SJCRH30 (cell line): ENCODE measurements at regions not wholly inside any gene's neighbourhood (a gene's known extent, or its start where the extent isn't known, plus 50 kb on each side); places are given as distances from the start of the nearest gene placed in this dataset.
"Not testable (repeated sequence)": the region's sequence is repeated elsewhere in the genome, so short reads cannot be mapped to it uniquely, and the experiment has no call there.

Experiments used
- DNase-seq, 2 experiments: peaks; one replicate each; pipeline ENCODE4 v3.0.0-alpha.2; 2015 to 2020
- H3K27ac ChIP-seq: fragments of 250-450 bp; sonication (Bioruptor Pico); 2 replicates; pipeline ENCODE4 v1.5.1; 2020; ENCODE audit warnings: mild to moderate bottlenecking, moderate library complexity
- H3K27me3 ChIP-seq: fragments of 250-450 bp; sonication (Bioruptor Pico); 2 replicates; pipeline ENCODE4 v1.5.1; 2020; ENCODE audit warnings: mild to moderate bottlenecking, moderate library complexity
- H3K36me3 ChIP-seq: fragments of 250-450 bp; sonication (Bioruptor Pico); 2 replicates; pipeline ENCODE4 v1.5.1; 2020; ENCODE audit warnings: mild to moderate bottlenecking, moderate library complexity
- H3K4me1 ChIP-seq: fragments of 250-450 bp; sonication (Bioruptor Pico); 2 replicates; pipeline ENCODE4 v1.5.1; 2020; ENCODE audit warnings: mild to moderate bottlenecking, moderate library complexity
- H3K4me3 ChIP-seq: fragments of 250-450 bp; sonication (Bioruptor Pico); 2 replicates; pipeline ENCODE4 v1.5.1; 2020; ENCODE audit warnings: mild to moderate bottlenecking, moderate library complexity
- H3K9me3 ChIP-seq: fragments of 250-450 bp; sonication (Bioruptor Pico); replicated peaks from 2 replicates; pipeline ENCODE4 v1.5.1; 2020; ENCODE audit warnings: mild to moderate bottlenecking, moderate library complexity

DNA sequence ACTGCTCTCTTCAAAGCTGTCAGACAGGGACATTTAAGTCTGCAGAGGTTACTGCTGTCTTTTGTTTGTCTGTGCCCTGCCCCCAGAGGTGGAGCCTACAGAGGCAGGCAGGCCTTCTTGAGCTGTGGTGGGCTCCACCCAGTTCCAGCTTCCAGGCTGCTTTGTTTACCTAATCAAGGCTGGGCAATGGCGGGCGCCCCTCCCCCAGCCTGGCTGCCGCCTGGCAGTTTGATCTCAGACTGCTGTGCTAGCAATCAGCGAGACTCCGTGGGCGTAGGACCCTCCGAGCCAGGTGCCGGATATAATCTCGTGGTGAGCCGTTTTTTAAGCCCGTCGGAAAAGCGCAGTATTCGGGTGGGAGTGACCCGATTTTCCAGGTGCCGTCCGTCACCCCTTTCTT is 942.3 kb downstream of the TLE1 start:
- not testable (repeated sequence) for H3K4me1 ChIP-seq, H3K36me3 ChIP-seq, DNase-seq, H3K9me3 ChIP-seq, H3K27ac ChIP-seq, H3K27me3 ChIP-seq, H3K4me3 ChIP-seq

DNA sequence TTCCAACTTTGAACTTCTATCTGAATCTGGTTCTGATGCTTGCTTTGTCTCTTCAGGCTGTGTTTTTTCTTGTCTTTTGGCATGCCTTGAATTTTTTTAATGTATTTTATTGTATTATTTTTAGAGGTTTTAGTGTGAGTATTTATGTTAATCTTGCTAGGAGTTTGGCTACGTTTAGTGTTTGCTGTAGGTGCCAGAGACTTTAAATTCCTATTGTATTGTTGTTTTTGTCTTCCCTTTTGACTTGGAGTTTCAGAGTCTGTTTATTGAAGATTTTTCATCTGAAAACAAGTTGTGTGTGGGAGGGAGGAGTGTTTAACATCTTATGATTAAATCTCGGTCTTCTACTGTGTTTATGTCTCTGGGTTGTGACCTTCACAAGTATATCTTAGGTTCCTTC is 956.8 kb downstream of the TLE1 start:
- Histone ChIP-seq H3K4me3 (no peak overlapping the region), H3K36me3 (no peaks in the 10 kb centered on the region), H3K9me3 (0 out of 2 replicates have a peak, but pooled peaks cover 4% of the 10 kb centered on the region), H3K27ac (no peak overlapping the region), H3K4me1 (no peaks in the 10 kb centered on the region), H3K27me3 (no peaks in the 10 kb centered on the region)
- DNase-seq: no peak

DNA sequence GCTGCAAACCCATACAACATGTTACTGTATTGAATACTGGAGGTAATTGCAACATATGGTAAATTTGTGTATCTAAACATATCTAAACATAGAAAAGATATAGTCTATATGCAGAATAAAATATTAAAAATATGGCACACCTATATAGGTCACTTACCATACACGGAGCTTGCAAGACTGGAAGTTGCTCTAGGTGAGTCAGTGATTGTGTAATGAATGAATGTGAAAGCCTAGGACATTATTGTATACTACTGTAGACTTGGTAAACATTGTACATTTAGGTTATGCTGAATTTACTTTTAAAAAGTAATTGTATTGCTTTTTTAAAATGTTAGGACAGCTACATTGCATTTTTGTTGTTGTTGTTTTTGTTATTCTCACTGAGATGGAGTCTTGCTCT is 968.8 kb downstream of the TLE1 start:
- Histone ChIP-seq H3K27ac (no peak overlapping the region), H3K36me3 (no peaks in the 10 kb centered on the region), H3K4me3 (no peak overlapping the region), H3K4me1 (no peaks in the 10 kb centered on the region), H3K9me3 (no peaks in the 10 kb centered on the region), H3K27me3 (no peaks in the 10 kb centered on the region)
- no peak for DNase-seq

DNA sequence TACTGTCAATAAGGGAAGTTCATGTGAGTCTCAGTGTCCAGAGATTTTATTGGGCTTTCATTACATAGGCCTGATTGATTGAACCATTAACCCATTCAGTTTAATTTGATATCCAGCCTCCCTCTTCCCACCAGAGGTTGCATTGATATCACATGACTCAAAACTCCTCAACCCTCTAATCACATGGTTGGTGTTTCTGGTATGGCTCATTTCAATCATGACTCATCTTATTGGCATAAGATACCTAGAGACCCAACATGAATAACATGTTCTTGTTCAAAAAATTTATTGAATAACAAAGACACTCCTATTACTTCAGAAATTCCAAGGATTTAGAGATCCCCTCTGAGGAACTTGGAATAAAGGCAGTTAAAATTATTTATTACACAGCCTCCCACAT is 982.2 kb downstream of the TLE1 start:
- DNase-seq: no peak
- Histone ChIP-seq H3K36me3 (no peaks in the 10 kb centered on the region), H3K9me3 (peaks cover 12% of the 10 kb centered on the region), H3K4me1 (no peaks in the 10 kb centered on the region), H3K27me3 (no peaks in the 10 kb centered on the region), H3K27ac (no peak overlapping the region), H3K4me3 (no peak overlapping the region)

DNA sequence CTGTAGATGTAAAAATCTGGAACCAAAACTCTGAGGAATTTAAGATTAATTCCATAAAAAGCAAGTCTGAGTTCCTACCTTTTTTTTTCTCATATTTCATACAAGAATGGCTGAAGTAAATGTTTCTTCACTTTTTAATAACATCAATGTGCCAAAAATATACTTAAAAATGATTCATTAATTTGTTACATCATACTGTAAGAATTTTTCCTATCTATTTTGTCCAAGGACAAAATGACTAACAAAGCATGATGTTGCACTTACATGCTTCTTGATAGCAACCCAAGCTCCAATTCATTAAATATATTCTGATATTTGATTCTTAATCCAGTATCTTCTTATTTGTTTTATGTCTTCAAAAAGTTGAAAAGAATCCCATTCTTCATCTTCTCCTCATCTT is 988.3 kb downstream of the TLE1 start:
- H3K27me3 ChIP-seq: no peaks in the 10 kb centered on the region
- H3K9me3 ChIP-seq: no peaks in the 10 kb centered on the region; the same call in 1 of the 2 replicates
- no peak for DNase-seq
- no peaks in the 10 kb centered on the region for H3K36me3 ChIP-seq
- no peak overlapping the region for H3K4me3 ChIP-seq
- peaks cover 19% of the 10 kb centered on the region for H3K4me1 ChIP-seq
- H3K27ac ChIP-seq: no peak overlapping the region

DNA sequence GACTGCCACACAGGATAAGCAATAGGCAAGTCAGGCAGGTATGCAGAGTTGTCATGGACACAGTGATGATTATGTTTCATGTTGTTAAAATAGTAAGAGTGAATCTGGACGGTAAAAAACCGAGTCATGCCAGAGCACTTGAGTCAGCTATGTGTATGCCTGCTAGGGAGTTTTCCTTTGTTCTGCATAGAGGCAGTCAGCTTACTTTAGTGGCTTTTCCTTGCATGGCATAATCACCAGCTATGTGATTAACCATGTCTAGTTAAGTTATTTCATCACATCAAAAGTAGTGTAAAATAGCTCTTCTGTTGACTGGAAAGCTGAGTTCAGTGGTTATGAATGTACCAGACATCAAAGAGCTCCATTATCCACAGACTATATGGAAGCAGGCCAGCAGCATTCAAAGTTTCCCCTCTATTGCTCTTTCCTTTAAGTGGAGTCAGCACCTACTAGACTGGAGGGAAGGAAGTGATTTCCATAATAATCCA is 989.8 kb downstream of the TLE1 start:
- H3K4me3 ChIP-seq: no peak overlapping the region
- H3K27ac ChIP-seq: peak overlapping the region; percentile 42
- peaks cover under 1% of the 10 kb centered on the region; the same call in 1 of the 2 replicates for H3K9me3 ChIP-seq
- peak; percentile 24 to 67 for DNase-seq
- H3K4me1 ChIP-seq: peaks cover 19% of the 10 kb centered on the region
- H3K27me3 ChIP-seq: no peaks in the 10 kb centered on the region
- no peaks in the 10 kb centered on the region for H3K36me3 ChIP-seq

DNA sequence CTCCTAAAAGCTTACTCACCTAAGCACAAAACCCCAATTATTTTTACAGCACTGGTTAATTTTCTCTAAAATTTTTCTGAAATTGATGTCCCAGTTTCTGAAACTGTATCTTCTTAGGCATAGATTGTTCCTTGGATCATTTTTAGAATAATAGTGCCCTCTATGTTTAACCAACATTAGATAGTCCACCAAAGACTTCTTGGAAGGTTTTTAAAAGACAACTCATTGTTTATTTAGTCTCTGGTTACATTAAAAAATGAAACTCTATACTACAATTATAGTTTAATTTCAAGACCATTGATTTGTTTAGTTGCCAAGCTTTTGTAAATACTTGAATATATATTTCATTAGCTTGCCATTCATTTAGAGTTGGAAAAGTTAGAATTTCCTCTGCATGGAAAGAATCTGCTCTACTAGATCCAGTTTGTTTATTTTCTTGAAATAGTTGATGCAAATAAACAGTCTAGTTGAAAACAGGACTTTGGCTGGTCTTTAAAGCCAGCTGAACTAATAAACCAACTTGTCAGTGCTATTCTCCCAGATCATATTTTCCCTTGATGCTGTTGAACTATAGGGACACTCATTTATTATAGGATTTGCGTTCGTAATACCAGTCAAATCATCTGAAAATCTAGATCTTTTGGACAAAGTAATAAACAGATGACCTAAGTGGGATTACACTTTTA is 990.5 kb downstream of the TLE1 start:
- H3K27ac ChIP-seq: peak overlapping the region; percentile 42
- peak in 1 of 2 experiments; percentile 7 for DNase-seq
- H3K4me3 ChIP-seq: no peak overlapping the region
- peaks cover 19% of the 10 kb centered on the region for H3K4me1 ChIP-seq
- 0 out of 2 replicates have a peak, but pooled peaks cover 5% of the 10 kb centered on the region for H3K9me3 ChIP-seq
- no peaks in the 10 kb centered on the region for H3K27me3 ChIP-seq
- no peaks in the 10 kb centered on the region for H3K36me3 ChIP-seq

DNA sequence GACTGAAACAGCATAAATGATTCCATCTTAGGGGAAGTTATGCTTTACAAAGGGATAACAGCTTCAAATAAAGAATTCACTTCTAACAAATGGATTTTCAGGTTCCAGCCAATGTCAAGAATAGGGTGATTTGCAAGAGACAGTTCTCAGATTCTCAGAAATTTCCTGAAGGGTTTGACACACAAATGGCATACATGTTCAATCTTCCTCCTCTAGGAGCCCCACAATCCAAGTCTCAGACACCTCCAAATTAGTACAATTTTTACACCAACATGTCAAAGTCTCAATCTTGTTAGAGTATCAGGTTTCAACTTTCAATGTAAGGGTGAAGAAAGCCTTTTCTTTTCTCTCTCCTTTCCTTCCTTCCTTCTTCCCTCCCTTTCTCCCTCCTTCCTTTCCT is 996.6 kb downstream of the TLE1 start:
- Histone ChIP-seq H3K4me3 (no peak overlapping the region), H3K27me3 (no peaks in the 10 kb centered on the region), H3K36me3 (no peaks in the 10 kb centered on the region), H3K9me3 (peaks cover 5% of the 10 kb centered on the region; the same call in 1 of the 2 replicates), H3K27ac (no peak overlapping the region), H3K4me1 (no peaks in the 10 kb centered on the region)
- DNase-seq: no peak

DNA sequence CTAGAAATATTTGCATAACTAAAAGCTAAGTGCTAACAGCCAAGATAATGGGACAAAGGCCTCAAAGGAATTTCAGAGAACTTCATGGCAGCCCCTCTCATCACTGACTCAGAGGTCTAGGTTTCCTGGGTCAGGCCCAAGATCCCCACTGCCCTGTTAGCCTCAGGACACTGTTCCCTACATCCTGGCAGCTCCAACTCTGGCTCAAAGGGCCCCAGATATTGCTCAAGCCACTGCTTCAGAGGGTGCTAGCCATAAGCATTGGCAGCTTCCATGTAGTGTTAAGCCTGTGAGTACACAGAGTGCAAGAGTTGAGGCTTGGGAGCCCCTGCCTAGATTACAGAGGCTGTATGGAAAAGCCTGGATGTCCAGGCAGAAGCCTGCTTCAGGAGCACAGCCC is 998.1 kb downstream of the TLE1 start:
- no peaks in the 10 kb centered on the region for H3K4me1 ChIP-seq
- H3K4me3 ChIP-seq: no peak overlapping the region
- H3K27me3 ChIP-seq: no peaks in the 10 kb centered on the region
- DNase-seq: no peak
- no peaks in the 10 kb centered on the region for H3K36me3 ChIP-seq
- H3K27ac ChIP-seq: no peak overlapping the region
- H3K9me3 ChIP-seq: peaks cover 5% of the 10 kb centered on the region; the same call in 1 of the 2 replicates

DNA sequence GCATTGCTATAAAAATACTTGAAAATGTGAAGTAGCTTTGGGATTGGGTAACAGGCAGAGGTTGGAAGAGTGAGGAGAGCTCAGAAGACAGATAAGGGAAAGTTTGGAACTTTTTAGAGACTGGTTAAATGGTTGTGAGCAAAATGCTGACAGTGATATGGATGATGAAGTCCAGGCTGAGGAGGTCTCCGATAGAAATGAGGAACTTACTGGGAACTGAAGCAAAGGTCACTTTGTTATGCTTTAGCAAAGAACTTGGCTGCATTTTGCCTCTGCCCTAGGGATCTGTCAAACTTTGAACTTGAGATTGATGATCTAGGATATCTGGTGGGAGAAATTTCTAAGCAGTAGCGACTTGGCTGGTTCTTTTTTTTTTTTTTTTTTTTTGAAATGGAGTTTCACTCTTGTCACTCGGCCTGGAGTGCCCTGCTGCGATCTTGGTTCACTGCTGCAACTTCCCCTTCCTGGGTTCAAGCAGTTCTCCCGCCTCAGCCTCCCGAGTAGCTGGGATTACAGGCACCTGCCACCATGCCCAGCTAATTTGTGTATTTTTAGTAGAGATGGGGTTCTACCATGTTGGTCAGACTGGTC is 998.9 kb downstream of the TLE1 start:
- H3K27ac ChIP-seq: no peak overlapping the region
- no peaks in the 10 kb centered on the region for H3K27me3 ChIP-seq
- no peaks in the 10 kb centered on the region for H3K4me1 ChIP-seq
- no peak for DNase-seq
- peaks cover 5% of the 10 kb centered on the region; the same call in 1 of the 2 replicates for H3K9me3 ChIP-seq
- no peaks in the 10 kb centered on the region for H3K36me3 ChIP-seq
- H3K4me3 ChIP-seq: no peak overlapping the region

DNA sequence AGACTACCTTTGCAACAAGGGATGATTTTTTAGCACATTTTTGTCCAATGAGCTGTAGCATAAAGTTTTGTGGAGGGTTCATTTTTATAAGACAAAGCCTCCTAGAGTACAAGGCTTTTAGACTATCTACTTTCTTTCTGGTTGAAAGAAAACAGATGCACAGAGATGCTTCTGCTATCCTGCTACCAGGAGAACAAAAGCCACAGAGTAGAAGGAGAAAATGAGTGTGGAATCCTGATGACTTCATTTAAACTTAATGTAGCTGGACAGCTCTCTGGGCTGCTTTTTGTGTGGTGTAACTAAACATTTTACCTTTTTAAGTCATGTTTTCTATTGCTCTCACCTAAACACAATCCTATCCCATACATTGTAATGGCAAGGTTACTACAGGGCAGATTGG is 1009.4 kb downstream of the TLE1 start:
- no peaks in the 10 kb centered on the region for H3K9me3 ChIP-seq
- no peak overlapping the region for H3K27ac ChIP-seq
- no peaks in the 10 kb centered on the region for H3K27me3 ChIP-seq
- no peaks in the 10 kb centered on the region for H3K36me3 ChIP-seq
- no peaks in the 10 kb centered on the region for H3K4me1 ChIP-seq
- no peak for DNase-seq
- no peak overlapping the region for H3K4me3 ChIP-seq

DNA sequence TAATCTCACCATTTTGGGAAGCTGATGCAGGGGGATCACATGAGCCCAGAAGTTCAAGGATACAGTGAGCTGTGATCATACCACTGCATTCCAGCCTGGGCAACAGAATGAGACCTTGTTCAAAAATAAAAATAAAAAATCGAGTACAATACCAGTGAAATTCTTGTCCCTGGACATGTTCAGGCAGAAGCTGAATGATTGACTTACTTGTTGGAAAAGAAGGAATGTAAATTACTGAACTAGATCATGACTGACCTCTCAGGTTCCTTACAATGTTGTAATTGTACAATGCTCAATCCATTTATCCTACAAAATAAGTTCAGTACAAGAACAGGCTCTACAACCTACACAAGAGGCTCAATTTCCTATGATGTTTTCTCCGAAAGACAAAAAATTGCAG is 1010.4 kb downstream of the TLE1 start:
- H3K9me3 ChIP-seq: no peaks in the 10 kb centered on the region
- no peaks in the 10 kb centered on the region for H3K36me3 ChIP-seq
- no peaks in the 10 kb centered on the region for H3K27me3 ChIP-seq
- H3K4me3 ChIP-seq: no peak overlapping the region
- DNase-seq: no peak
- no peaks in the 10 kb centered on the region for H3K4me1 ChIP-seq
- H3K27ac ChIP-seq: no peak overlapping the region

DNA sequence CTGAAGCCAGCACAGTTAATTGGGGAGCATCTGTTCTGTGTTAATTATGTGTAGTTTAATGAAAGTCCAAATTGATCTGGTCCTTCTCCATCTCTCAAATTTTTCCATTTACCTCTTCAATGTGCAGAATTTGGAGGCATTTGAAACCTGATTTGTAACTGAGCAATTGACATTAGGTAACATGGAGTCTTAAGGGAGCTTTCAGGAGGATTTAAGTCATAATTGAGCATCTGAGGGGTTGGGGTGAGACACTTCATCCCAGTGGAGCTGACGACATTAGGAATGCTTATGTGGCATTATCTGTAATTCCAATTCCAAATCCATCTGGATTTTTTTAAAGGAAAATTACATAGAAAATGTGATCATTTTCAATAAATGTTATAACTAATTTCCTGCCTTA is 1015.9 kb downstream of the TLE1 start:
- no peak for DNase-seq
- Histone ChIP-seq H3K27me3 (no peaks in the 10 kb centered on the region), H3K27ac (no peak overlapping the region), H3K4me3 (no peak overlapping the region), H3K4me1 (no peaks in the 10 kb centered on the region), H3K36me3 (no peaks in the 10 kb centered on the region), H3K9me3 (no peaks in the 10 kb centered on the region)

DNA sequence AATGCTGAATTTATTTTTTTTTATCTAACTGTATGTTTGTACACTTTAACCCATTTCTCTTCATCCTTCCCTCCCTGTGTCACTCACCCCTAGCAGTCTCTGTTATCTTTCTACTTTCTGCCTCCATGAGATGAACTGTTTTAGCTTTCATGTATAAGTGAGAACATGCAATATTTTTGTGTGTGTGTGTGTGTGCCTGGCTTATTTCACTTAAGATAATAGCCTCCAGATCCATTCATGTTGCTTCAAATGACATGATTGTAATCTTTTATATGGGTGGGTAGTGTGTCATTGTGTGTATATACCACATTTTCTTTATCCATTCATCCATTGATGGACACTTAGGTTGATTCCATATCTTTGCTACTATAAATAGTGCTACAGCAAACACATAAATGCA is 1023.9 kb downstream of the TLE1 start:
- Histone ChIP-seq H3K27ac (no peak overlapping the region), H3K4me1 (no peaks in the 10 kb centered on the region), H3K9me3 (0 out of 2 replicates have a peak, but pooled peaks cover 2% of the 10 kb centered on the region), H3K36me3 (no peaks in the 10 kb centered on the region), H3K27me3 (no peaks in the 10 kb centered on the region), H3K4me3 (no peak overlapping the region)
- DNase-seq: no peak

DNA sequence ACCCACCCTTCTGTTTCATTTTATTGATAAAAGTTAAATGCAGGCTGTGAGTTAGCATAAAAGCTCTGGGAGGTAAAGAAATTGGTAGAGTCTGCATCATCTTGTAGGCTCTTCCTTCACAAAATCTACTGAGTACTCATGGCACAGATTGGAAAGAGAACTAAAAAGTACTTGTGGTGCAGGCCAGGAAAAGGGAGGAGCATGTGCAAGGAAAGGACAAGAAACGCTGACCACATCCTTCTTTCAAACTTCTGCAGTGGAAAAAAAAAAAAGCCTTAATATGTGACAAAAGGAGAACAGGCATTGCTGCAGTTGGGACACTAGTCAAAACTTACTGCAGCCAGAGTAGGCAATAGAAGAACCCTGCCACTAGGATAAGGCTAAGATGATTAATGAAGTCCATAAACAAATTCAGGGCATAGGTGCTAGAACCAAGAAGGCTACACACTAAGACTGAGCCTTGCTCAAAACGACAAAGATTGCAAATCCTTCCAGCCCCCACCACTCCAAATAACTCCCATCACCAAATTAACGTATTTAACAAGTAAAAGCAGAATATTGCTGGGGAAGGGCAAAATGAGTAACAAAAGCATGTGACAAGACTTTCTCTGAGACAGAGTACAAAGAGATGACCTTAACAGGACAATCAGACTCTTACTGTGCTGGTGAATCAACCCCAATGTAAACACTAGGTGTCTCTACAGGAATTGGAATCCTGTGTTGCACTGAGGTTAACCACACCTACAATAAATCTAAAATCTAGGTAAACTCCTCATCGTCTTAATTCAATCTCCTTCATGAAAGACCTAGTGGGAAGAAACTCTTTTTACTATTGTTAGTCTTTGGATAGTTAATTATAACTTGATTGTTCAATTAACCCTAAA is 1024.8 kb downstream of the TLE1 start:
- Histone ChIP-seq H3K27me3 (no peaks in the 10 kb centered on the region), H3K36me3 (no peaks in the 10 kb centered on the region), H3K4me3 (no peak overlapping the region), H3K4me1 (no peaks in the 10 kb centered on the region), H3K27ac (no peak overlapping the region), H3K9me3 (0 out of 2 replicates have a peak, but pooled peaks cover 2% of the 10 kb centered on the region)
- DNase-seq: no peak
